ENCODE measurements at regions not wholly inside any gene's neighbourhood (a gene's known extent, or its start where the extent isn't known, plus 50 kb on each side); places are given as distances from the start of the nearest gene placed in this dataset.

- no peak for TF ChIP-seq CTCF (IDR thresholded peaks at IDR 0.05; ENCODE audit: low read depth, low read length)
- DNase-seq (ENCODE audit: low read depth in 2 of 2), result no peak
These were observed 159.2 kb upstream of the CST7 start for GRCh38 chr20:24789877-24790276.

GRCh38 chr20:24790746-24791283, 158.3 kb upstream of the CST7 start:
- DNase-seq (ENCODE audit: low read depth in 2 of 2), result no peak
- no peak for TF ChIP-seq CTCF (IDR thresholded peaks at IDR 0.05; ENCODE audit: low read depth, low read length)
- H3K4me3 ChIP-seq (replicated peaks in 1 of 2; ENCODE audit: low read depth in 2 of 2, low read length in 2 of 2), result no peak overlapping the region

More at GRCh38 chr20:24789877-24790276, 159.2 kb upstream of the CST7 start:
- H3K4me3 ChIP-seq (replicated peaks in 1 of 2; ENCODE audit: low read depth in 2 of 2, low read length in 2 of 2), result no peak overlapping the region

- no peak overlapping the region for H3K4me3 ChIP-seq (replicated peaks in 1 of 2; ENCODE audit: low read depth in 2 of 2, low read length in 2 of 2)
- no peak for TF ChIP-seq CTCF (IDR thresholded peaks at IDR 0.05; ENCODE audit: low read depth, low read length)
- DNase-seq (ENCODE audit: low read depth in 2 of 2), result no peak
These were observed 157.1 kb upstream of the CST7 start for GRCh38 chr20:24791953-24792352.

- H3K4me3 ChIP-seq (replicated peaks in 1 of 2; ENCODE audit: low read depth in 2 of 2, low read length in 2 of 2), result no peak overlapping the region
- DNase-seq (ENCODE audit: low read depth in 2 of 2), result no peak
- no peak for TF ChIP-seq CTCF (IDR thresholded peaks at IDR 0.05; ENCODE audit: low read depth, low read length)
These were observed 156.2 kb upstream of the CST7 start for GRCh38 chr20:24792641-24793495.

GRCh38 chr20:24795436-24795835, 153.6 kb upstream of the CST7 start:
- no peak for TF ChIP-seq CTCF (IDR thresholded peaks at IDR 0.05; ENCODE audit: low read depth, low read length)
- no peak overlapping the region for H3K4me3 ChIP-seq (replicated peaks in 1 of 2; ENCODE audit: low read depth in 2 of 2, low read length in 2 of 2)
- DNase-seq (ENCODE audit: low read depth in 2 of 2), result no peak

- DNase-seq (ENCODE audit: low read depth in 2 of 2), result no peak
- TF ChIP-seq CTCF (IDR thresholded peaks at IDR 0.05; ENCODE audit: low read depth, low read length), result no peak
- H3K4me3 ChIP-seq (replicated peaks in 1 of 2; ENCODE audit: low read depth in 2 of 2, low read length in 2 of 2), result no peak overlapping the region
These were observed 152.8 kb upstream of the CST7 start for GRCh38 chr20:24796236-24796635.

Measured in cardiac fibroblast (primary cell).